ENCODE measurements at regions not wholly inside any gene's neighbourhood (a gene's known extent, or its start where the extent isn't known, plus 50 kb on each side); places are given as distances from the start of the nearest gene placed in this dataset.
"Not testable (repeated sequence)": the region's sequence is repeated elsewhere in the genome, so short reads cannot be mapped to it uniquely, and the experiment has no call there.

DNA sequence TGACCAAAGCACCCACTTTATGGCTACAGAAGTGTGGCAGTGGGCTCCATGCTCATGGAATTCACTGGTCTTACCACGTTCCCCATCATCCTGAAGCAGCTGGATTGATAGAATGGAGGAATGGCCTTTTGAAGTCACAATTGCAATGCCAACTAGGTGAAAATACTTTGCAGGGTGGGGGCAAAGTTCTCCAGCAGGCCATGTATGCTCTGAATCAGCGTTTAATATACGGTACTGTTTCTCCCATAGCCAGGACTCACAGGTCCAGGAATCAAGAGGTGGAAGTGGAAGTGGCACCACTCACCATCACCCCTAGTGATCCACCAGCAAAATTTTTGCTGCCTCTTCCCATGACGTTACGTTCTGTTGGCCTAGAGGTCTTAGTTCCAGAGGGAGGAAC is 60.5 kb upstream of the GMDS start:
- Mint-ChIP-seq H3K27me3 (no peaks in the 10 kb centered on the region), H3K4me3 (no peak overlapping the region), H3K36me3 (peaks cover 7% of the 10 kb centered on the region), H3K9me3 (peaks cover 5% of the 10 kb centered on the region), H3K27ac (no peak overlapping the region), H3K4me1 (ENCODE audit: low read depth in 2 of 2) (no peaks in the 10 kb centered on the region)
- ATAC-seq (no peak), DNase-seq (ENCODE audit: low spot score) (no peak)

- H3K4me3 Mint-ChIP-seq; H3K27me3 Mint-ChIP-seq; DNase-seq (ENCODE audit: low spot score); H3K4me1 Mint-ChIP-seq (ENCODE audit: low read depth in 2 of 2); H3K27ac Mint-ChIP-seq; ATAC-seq: not testable (repeated sequence)
- peaks cover 30% of the 10 kb centered on the region for H3K36me3 Mint-ChIP-seq
- H3K9me3 Mint-ChIP-seq: peaks cover 15% of the 10 kb centered on the region
Observed at GRCh38 chr6:2302482-2302881, 57.1 kb upstream of the GMDS start.

DNA sequence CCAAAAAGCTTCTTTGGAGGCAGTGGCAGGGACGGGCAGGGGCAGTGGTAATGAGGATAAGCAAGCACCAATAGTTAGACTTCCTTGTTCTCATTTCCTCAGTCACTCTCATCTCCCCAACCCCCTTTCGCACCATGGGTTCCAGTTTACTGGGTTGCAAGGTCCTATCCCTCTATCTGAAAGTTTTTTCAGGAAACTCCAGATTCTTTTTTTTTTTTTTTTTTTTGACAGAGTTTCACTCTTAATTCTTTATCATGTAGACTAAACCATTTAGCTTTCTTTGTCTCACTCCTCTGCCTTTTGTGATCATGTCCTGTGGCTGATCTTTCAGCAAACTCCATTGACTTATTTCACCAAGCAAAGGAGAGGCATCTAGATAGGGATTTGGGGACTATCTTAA is 51.4 kb upstream of the GMDS start:
- Mint-ChIP-seq H3K27me3 (no peaks in the 10 kb centered on the region), H3K36me3 (peaks cover 57% of the 10 kb centered on the region), H3K27ac (no peak overlapping the region), H3K4me1 (ENCODE audit: low read depth in 2 of 2) (no peaks in the 10 kb centered on the region), H3K4me3 (no peak overlapping the region), H3K9me3 (peaks cover 20% of the 10 kb centered on the region)
- no peak for ATAC-seq
- no peak for DNase-seq (ENCODE audit: low spot score)

Measured in natural killer cell treated with Interleukin-12 subunit alpha and Interleukin-12 subunit beta and Interleukin-15 and Interleukin-18, amount 100 ng/mL, for 72 hours (primary cell).